HG02938 (cell line): ENCODE measurements at regions not wholly inside any gene's neighbourhood (a gene's known extent, or its start where the extent isn't known, plus 50 kb on each side); places are given as distances from the start of the nearest gene placed in this dataset.

ENCODE experiments used
- ATAC-seq: cut with Tn5 transposase; IDR thresholded peaks from one replicate; pipeline ENCODE4 v1.9.1; 2021; ENCODE audit warnings: mild to moderate bottlenecking, moderate library complexity; ENCODE audit not compliant: unreplicated experiment

- no peak for ATAC-seq
These were observed 379.2 kb downstream of the KDM5D start for GRCh38 chrY:19365321-19365720.

- peak; percentile 70 for ATAC-seq
These were observed 387.3 kb downstream of the KDM5D start for GRCh38 chrY:19357249-19357648.

- ATAC-seq, result peak; percentile 79
These were observed 387.8 kb downstream of the KDM5D start for GRCh38 chrY:19356735-19357134.

DNA sequence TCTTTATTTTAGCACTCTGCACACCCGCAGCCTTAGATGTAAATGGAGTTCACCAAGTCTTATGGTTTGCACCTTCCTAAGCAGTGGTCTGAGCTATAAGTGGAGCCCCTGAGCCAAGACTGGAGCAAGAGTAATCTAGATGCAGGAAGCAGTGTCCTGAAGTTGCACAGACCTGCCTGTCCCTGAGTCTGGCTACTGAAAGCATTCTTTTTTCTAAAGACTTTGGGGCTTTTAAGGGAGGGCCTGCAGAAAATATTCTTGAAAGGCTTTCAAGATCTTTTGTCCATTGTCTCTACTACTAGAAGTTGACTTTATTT lies 389.7 kb downstream of the KDM5D start:
- ATAC-seq, result no peak

GRCh38 chrY:19354061-19354856 lies 390.3 kb downstream of the KDM5D start:
- no peak for ATAC-seq

DNA sequence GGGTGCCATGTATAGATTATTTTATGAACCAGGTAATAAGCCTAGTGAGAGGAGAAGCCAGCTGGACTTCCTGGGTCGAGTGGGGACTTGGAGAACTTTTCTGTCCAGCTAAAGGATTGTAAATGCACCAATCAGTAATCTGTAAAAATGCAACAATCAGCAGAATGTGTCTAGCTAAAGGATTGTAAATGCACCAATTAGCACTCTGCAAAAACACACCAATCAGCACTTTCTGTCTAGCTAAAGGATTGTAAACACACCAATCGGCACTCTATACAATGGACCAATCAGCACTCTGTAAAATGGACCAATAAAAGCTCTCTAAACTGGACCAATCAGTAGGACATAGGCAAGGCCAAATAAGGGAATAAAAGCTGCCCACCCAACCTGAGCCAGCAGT lies 392.9 kb downstream of the KDM5D start:
- ATAC-seq, result no peak

DNA sequence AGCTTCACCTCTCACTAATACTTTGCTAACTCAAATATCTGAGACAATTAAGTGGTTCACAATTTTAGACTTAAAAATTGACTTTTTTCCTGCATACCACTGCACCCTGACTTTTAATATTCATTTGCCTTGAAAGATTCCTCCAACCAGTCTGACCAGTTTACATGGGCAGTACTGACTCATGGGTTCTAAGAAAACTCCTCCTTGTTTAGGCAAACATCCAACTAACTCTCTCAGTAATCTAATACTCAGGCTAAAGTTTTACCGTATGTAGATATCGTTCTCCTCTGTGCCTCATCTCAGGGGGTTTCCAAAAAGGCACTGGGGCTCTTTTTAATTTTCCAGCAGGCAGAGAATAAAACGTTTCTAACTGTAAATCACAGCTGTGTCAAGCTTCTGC lies 422.8 kb downstream of the KDM5D start:
- ATAC-seq, result no peak

GRCh38 chrY:19319135-19319534 lies 425.4 kb downstream of the KDM5D start:
- ATAC-seq, result no peak

GRCh38 chrY:19317271-19317987 lies 427.1 kb downstream of the KDM5D start:
- no peak for ATAC-seq

- ATAC-seq, result no peak
These were observed 436.9 kb downstream of the KDM5D start for GRCh38 chrY:19307627-19308026.

DNA sequence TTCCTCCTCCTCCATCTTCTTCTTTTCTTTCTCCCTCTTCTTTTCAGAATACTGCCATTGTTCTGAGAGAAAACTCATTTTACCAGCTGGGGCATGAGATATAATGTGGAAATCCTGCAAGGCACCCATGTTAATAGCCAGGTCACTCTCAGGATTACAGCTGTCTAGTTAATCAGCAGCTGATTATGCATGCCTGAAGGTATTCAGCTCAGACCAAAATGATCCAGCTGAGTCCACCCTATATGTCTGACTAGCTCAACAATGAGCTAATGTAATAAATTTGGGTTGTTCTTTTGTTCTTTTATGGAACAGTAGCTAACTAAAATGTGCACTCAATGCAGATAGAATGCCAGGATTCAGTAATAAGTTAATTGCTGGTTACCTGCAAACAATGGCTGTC lies 441.4 kb downstream of the KDM5D start:
- ATAC-seq, result no peak

DNA sequence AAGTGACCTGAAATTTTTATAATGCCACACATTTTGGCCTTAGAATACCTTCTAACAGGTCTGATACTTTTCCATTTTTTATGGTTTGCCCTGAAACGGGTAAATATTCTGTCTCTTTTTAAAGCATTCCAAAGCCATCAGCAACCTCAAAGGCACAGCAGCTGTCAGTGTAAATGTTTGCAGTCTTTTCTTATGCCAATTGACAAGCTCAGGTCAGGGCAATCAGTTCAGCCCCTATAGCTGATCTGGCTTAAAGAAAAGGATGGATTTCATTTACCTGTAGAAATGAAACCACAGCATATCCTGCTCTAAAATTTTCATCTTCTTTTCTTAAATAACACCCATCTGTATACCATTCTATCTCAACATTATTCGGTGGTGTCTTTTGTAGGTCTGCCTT lies 453.6 kb downstream of the KDM5D start:
- no peak for ATAC-seq

GRCh38 chrY:19274076-19274475 lies 470.4 kb downstream of the KDM5D start:
- no peak for ATAC-seq

GRCh38 chrY:19268331-19268730 lies 476.2 kb downstream of the KDM5D start:
- no peak for ATAC-seq

DNA sequence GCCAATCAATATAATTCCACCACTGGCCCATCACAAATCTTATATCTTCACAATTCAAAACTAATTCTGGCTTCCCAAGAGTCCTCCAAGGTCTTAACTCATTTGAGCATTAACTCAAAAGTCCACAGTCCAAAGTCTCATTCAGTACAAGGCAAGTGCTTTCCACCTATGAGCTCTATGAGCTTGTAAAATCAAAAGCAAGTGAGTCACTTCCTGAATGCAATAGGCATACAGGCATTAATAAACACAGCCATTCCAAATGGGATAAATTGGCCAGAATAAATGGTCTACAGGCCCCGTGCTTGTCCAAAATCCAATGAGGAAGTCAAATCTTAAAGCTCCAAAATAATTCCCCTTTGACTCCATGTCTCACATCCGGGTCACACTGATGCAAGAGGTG lies 479.1 kb downstream of the KDM5D start:
- no peak for ATAC-seq

DNA sequence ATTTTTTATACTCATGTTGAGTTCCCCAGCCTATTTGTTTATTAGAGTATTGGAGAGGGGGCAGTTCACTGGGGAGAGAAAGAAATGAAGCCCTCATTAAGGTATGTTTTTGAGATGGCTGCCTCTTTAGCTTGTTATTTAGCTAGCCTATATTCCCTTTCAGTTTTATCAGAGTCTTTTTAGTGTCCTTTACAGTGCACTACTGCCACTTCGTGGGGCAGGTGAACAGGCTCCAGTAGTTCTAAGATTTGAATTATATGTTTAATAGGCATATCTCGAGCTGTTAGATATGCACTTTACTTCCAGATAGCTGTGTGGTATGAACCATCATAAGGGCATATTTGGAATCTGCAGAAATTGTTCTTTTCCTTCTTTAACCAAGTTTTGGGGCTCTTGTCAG lies 482.2 kb downstream of the KDM5D start:
- no peak for ATAC-seq

DNA sequence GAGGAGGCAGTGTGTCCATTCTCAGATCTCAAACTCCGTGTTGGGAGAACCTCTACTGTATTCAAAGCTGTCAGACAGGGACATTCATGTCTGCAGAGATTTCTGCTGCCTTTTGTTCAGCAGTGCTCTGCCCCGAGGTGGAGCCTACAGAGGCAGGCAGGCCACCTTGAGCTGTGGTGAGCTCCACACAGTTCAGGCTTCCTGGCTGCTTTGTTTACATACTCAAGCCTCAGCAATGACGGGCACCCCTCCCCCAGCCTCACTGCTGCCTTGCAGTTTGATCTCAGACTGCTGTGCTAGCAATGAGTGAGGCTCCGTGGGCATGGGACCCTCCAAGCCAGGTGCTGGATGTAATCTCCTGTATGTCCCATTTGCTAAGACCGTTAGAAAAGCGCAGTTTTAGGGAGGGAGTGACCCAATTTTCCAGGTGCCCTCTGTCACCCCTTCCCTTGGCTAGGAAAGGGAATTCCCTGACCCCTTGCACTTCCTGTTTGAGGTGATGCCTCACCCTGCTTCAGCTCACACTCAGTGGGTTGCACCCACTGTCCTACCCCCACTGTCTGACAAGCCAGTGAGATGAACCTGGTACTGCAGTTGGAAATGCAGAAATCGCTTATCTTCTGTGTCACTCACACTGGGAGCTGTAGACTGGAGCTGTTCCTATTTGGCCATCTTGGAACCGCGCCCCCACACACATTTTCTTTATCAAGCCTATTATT lies 458.9 kb upstream of the HSFY2 start:
- ATAC-seq, result no peak

DNA sequence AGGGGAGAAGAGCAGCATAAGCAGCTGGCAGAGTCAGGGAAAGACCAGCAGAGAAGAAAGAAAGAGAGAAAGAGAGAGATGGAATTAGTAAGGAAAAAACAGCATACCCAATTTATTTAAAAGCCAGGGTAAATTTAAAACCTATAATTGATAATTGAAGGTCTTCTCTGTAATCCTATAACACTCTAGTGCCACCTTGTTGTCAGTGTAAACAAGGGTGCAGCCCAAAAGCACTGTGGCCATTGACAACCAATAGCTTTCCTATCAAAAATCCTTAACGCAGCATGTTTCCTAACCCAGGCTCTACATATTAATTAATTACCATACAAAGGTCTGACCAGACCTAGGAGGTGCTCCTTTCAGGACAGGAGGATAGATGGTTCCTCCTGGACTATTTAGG lies 447.2 kb upstream of the HSFY2 start:
- ATAC-seq, result no peak

GRCh38 chrY:19208915-19209314 lies 435.4 kb upstream of the HSFY2 start:
- ATAC-seq, result no peak

DNA sequence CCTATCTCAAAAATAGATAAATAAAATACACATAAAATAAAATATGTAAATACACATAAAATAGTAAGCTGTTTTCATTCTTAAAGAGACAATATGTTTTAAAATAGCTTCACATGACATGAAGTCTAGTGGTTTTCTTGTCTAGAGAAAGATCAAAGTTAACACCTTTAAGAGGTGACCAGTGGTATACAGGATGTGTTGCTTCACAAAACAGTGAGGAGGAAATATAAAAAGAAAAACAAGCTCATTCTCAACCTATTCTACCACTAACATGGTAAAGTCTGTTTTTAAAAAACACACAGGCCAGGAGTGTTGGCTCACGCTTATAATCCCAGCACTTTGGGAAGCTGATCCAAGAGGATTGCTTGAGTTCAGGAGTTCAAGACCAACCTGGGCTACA lies 433.5 kb upstream of the HSFY2 start:
- no peak for ATAC-seq

- no peak for ATAC-seq
These were observed 407.3 kb upstream of the HSFY2 start for GRCh38 chrY:19180824-19181223.

DNA sequence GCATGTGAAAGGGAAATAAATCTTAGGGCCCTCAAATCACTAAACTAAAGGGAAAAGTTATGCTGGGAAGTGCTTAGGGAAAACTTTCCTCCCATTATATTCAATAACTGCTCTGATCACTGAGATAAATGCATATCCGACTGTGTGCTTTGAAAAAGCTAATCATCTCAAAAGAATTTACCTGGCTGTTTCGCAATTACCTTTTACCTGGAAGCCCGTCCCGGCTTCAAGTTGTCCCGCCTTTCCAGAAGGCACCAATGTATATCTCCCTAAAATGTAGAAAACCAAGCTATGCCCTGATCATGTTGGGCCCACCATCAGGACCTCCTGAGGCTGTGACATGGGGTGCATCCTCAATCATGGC lies 394.6 kb upstream of the HSFY2 start:
- ATAC-seq, result no peak
